CD4-positive, alpha-beta T cell treated with Interleukin-15 for 1 hour (primary cell): ENCODE measurements at regions not wholly inside any gene's neighbourhood (a gene's known extent, or its start where the extent isn't known, plus 50 kb on each side); places are given as distances from the start of the nearest gene placed in this dataset.

Source experiments
- DNase-seq: peaks from one replicate; pipeline ENCODE4 v3.0.0-alpha.2; 2020

- no peak for DNase-seq
Measured at GRCh38 chr4:19774690-19775256, 476.9 kb upstream of the SLIT2 start.

- DNase-seq, result no peak
Measured at GRCh38 chr4:19772581-19772980, 479.1 kb upstream of the SLIT2 start.

GRCh38 chr4:19756661-19757060 is 495.0 kb upstream of the SLIT2 start:
- no peak for DNase-seq

GRCh38 chr4:19752599-19752998 is 499.1 kb upstream of the SLIT2 start:
- no peak for DNase-seq

GRCh38 chr4:19748519-19749479 is 502.9 kb upstream of the SLIT2 start:
- no peak for DNase-seq

GRCh38 chr4:19746377-19746776 is 505.3 kb upstream of the SLIT2 start:
- no peak for DNase-seq

GRCh38 chr4:19743115-19743638 is 508.5 kb upstream of the SLIT2 start:
- no peak for DNase-seq

- no peak for DNase-seq
Measured at GRCh38 chr4:19739101-19739651, 512.5 kb upstream of the SLIT2 start.

- DNase-seq, result no peak
Measured at GRCh38 chr4:19736968-19737756, 514.5 kb upstream of the SLIT2 start.

- no peak for DNase-seq
Measured at GRCh38 chr4:19735012-19735411, 516.7 kb upstream of the SLIT2 start.

GRCh38 chr4:19729886-19730651 is 521.6 kb upstream of the SLIT2 start:
- no peak for DNase-seq

GRCh38 chr4:19728773-19729172 is 522.9 kb upstream of the SLIT2 start:
- no peak for DNase-seq

- no peak for DNase-seq
Measured at GRCh38 chr4:19727141-19727540, 524.6 kb upstream of the SLIT2 start.

GRCh38 chr4:19725130-19725529 is 526.6 kb upstream of the SLIT2 start:
- no peak for DNase-seq

GRCh38 chr4:19722404-19722803 is 529.3 kb upstream of the SLIT2 start:
- no peak for DNase-seq

GRCh38 chr4:19721587-19721986 is 530.1 kb upstream of the SLIT2 start:
- DNase-seq, result no peak

- no peak for DNase-seq
Measured at GRCh38 chr4:19720610-19721009, 531.1 kb upstream of the SLIT2 start.

GRCh38 chr4:19720190-19720589 is 531.5 kb upstream of the SLIT2 start:
- no peak for DNase-seq

GRCh38 chr4:19711871-19712270 is 539.8 kb upstream of the SLIT2 start:
- DNase-seq, result no peak

- DNase-seq, result no peak
Measured at GRCh38 chr4:19707876-19708275, 543.8 kb upstream of the SLIT2 start.

- DNase-seq, result no peak
Measured at GRCh38 chr4:19703391-19703790, 548.3 kb upstream of the SLIT2 start.

- DNase-seq, result no peak
Measured at GRCh38 chr4:19700992-19701391, 550.7 kb upstream of the SLIT2 start.
